ENCODE measurements at regions not wholly inside any gene's neighbourhood (a gene's known extent, or its start where the extent isn't known, plus 50 kb on each side); places are given as distances from the start of the nearest gene placed in this dataset.

DNA sequence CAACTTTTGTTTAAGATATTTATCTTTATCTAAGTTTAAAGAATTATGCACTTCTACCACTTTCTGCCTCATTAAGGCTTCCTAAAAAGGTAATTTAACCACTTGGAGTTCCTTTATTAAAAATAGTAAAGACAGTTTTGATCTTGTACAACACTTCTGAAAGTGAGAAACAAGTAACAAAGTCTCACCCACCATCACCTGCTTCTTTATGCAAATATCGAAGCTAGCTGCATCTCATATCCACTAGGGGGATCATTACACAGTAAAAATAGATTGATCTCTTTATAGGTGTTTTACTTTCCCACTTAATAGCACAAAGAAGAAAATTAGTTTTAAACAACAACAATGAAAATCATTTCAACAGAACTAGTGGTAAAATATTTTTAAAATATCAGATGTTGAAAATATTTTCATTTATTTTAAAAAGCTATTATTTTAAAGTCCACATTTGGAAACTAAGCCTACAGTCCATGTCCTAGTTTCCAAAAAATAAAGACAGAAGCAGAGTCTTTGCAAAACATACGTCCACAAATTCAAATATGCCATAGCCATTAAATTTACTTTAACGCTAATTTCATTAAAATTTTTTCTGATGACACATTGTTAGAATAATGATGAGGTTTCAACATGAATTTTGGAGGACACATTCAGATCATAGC is 160.0 kb upstream of the SOX5 start:
- Histone ChIP-seq H3K9me3 (ENCODE audit: control insufficient read depth, low read length) (no peaks in the 10 kb centered on the region), H3K27ac (ENCODE audit: low read length) (no peak overlapping the region), H3K27me3 (ENCODE audit: control insufficient read depth, insufficient read depth) (no peaks in the 10 kb centered on the region), H3K4me1 (ENCODE audit: control insufficient read depth, insufficient read depth, low read length) (no peaks in the 10 kb centered on the region), H3K4me3 (ENCODE audit: low read length) (no peak overlapping the region)
- DNase-seq, result no peak
- ATAC-seq, result no peak
- intact Hi-C loops (cut with DNase I), result loop anchor here in 1 of 4 donors (10.0 kb wide), 1 partner anchor 485 kb away; no protein-coding TSS in a partner anchor
- 60% methylated on average over 3 of the region's 3 CpGs for WGBS

DNA sequence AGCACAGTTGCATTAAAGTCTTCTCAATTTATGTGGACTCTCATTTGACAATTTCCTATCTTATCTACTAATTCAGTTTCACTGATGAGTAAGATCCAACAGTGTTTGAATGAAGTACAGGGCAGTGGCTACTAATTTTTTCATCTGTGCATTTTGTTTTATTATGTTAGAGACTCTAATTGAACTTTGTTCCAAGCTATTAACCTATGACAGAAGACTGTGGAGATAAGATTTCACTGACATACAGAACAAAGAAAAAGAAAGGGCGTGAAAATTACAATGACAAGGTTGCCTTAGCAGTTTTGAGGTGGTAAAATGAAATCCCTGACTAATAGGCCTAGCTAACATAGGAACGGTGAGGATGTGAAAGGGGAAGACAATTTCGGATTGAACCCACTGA is 153.2 kb upstream of the SOX5 start:
- no peak for DNase-seq
- no peaks in the 10 kb centered on the region for H3K9me3 ChIP-seq (ENCODE audit: control insufficient read depth, low read length)
- no peaks in the 10 kb centered on the region for H3K4me1 ChIP-seq (ENCODE audit: control insufficient read depth, insufficient read depth, low read length)
- intact Hi-C loops (cut with DNase I), result no loop called here
- H3K4me3 ChIP-seq (ENCODE audit: low read length), result no peak overlapping the region
- no peak overlapping the region for H3K27ac ChIP-seq (ENCODE audit: low read length)
- no peak for ATAC-seq
- WGBS, result 72% methylated on average over 3 of the region's 3 CpGs
- H3K27me3 ChIP-seq (ENCODE audit: control insufficient read depth, insufficient read depth), result no peaks in the 10 kb centered on the region

DNA sequence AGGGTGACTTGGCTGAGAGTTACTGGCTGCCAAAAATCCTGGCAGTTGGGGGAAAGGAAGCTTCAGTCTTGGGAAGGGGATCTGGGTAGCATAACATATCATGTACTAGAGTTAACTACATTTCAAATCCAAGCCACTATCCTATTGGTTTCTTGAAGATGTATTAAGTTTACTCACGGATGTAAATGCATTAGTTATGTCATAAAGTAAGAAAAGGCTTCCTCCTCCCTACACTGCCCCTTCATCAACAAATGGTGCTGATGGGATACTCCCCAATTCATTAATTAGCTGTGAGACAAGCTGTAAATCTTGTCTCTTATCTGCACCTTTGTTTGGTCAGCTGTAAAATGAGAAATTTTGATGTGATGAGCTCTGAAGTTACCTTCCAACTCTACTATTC is 150.1 kb upstream of the SOX5 start:
- Histone ChIP-seq H3K4me3 (ENCODE audit: low read length) (no peak overlapping the region), H3K4me1 (ENCODE audit: control insufficient read depth, insufficient read depth, low read length) (no peaks in the 10 kb centered on the region), H3K27me3 (ENCODE audit: control insufficient read depth, insufficient read depth) (no peaks in the 10 kb centered on the region), H3K27ac (ENCODE audit: low read length) (no peak overlapping the region), H3K9me3 (ENCODE audit: control insufficient read depth, low read length) (no peaks in the 10 kb centered on the region)
- ATAC-seq (no peak), DNase-seq (no peak)
- intact Hi-C loops (cut with DNase I), result no loop called here
- 79% methylated on average over 1 of the region's 1 CpG for WGBS

DNA sequence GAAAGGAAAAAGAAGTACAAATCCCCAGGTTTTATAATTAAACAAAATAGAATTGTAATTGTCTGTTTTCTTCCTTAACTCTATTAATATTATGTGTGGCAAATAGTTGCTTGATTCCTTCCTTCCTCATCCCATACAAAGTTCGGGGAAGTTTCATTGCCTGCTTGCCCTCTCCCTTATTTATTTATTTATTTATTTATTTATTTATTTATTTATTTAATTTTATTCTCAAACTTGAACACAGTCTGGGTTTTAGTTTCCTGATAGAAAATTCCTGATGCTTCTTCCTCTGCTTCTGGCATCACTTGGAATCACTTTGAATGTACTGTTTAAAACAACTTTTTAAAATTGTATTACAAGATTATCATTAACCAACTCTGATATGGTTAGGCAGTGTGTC is 145.8 kb upstream of the SOX5 start:
- no peak for DNase-seq
- intact Hi-C loops (cut with DNase I), result no loop called here
- H3K4me3 ChIP-seq (ENCODE audit: low read length), result no peak overlapping the region
- H3K4me1 ChIP-seq (ENCODE audit: control insufficient read depth, insufficient read depth, low read length), result no peaks in the 10 kb centered on the region
- no peak overlapping the region for H3K27ac ChIP-seq (ENCODE audit: low read length)
- 83% methylated on average over 1 of the region's 1 CpG for WGBS
- no peaks in the 10 kb centered on the region for H3K27me3 ChIP-seq (ENCODE audit: control insufficient read depth, insufficient read depth)
- H3K9me3 ChIP-seq (ENCODE audit: control insufficient read depth, low read length), result no peaks in the 10 kb centered on the region
- no peak for ATAC-seq

DNA sequence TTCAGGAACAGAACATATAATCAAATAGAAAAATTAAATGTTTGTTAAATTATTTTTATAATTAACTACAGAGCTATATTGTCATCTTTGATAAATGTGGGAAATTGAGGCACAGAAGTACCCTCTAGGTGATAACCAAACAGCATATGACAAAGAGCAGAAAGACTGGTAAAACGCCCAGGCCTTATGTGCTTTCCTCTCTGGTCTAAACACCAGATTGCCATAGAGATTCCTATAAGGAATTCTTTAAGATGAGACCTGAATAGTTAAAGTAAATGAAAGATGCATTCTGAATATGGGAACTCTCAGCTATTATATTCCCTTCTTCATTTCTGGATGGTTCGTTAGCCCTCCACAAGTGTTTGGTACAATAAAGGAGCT is 140.0 kb upstream of the SOX5 start:
- Histone ChIP-seq H3K27me3 (ENCODE audit: control insufficient read depth, insufficient read depth) (no peaks in the 10 kb centered on the region), H3K4me1 (ENCODE audit: control insufficient read depth, insufficient read depth, low read length) (no peaks in the 10 kb centered on the region), H3K9me3 (ENCODE audit: control insufficient read depth, low read length) (no peaks in the 10 kb centered on the region), H3K27ac (ENCODE audit: low read length) (no peak overlapping the region), H3K4me3 (ENCODE audit: low read length) (no peak overlapping the region)
- intact Hi-C loops (cut with DNase I), result no loop called here
- WGBS, result 84% methylated on average over 2 of the region's 2 CpGs
- no peak for ATAC-seq
- DNase-seq, result no peak

DNA sequence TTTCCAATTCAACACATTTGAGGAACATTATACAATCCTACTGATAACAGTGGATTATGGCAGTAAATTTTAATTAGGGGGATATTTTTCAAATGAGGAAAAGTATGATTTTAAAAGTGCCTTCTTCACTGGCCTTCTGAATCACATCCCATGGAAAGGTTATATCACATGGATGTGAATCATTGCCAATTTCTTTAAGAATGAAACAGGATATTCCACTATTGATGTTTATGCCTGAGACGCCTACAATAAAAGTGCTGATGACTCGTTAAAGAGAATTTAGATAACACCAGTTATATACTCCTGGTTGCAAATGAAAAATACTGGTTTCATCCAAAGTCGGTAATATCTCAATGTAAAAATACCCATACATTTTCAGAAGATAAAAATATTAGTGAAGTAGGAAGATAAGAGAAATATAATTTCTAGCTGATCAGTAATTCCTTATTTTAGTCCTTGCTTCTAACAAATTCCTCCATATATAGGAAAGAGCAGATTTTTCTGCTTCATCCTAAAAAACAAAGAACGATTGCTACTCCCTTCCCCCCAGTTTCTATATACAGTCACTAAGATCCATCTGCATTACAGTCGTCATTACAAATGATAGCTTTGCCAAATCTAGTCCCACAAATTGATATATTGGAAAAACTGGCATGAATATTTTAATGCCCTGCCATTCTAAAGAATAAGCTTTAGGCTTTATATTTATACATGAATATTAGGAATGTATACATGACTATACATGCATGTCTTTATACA is 139.5 kb upstream of the SOX5 start:
- Histone ChIP-seq H3K9me3 (ENCODE audit: control insufficient read depth, low read length) (no peaks in the 10 kb centered on the region), H3K27ac (ENCODE audit: low read length) (no peak overlapping the region), H3K27me3 (ENCODE audit: control insufficient read depth, insufficient read depth) (no peaks in the 10 kb centered on the region), H3K4me3 (ENCODE audit: low read length) (no peak overlapping the region), H3K4me1 (ENCODE audit: control insufficient read depth, insufficient read depth, low read length) (no peaks in the 10 kb centered on the region)
- ATAC-seq, result no peak
- DNase-seq, result no peak
- WGBS, result 79% methylated on average over 5 of the region's 5 CpGs
- intact Hi-C loops (cut with DNase I), result no loop called here

DNA sequence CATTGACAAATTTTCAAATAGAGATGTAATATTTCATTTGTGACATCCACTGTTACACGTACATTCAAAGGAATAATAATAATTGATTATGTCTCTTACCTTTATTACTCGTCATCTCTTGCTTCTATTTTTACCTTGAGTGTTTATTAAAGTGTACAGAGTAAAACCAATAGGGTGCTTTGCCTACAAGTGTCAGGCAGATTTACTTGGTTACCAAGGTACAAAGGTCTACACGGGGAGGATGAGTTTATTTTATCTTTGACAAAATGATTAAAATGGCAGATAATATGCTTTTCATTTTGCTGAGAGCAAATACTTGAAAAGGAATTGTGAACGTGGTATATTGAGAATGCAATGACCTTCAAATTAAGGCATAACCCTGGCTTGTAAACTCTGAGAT is 137.8 kb upstream of the SOX5 start:
- DNase-seq (no peak), ATAC-seq (no peak)
- Histone ChIP-seq H3K27ac (ENCODE audit: low read length) (no peak overlapping the region), H3K9me3 (ENCODE audit: control insufficient read depth, low read length) (no peaks in the 10 kb centered on the region), H3K4me1 (ENCODE audit: control insufficient read depth, insufficient read depth, low read length) (no peaks in the 10 kb centered on the region), H3K4me3 (ENCODE audit: low read length) (no peak overlapping the region), H3K27me3 (ENCODE audit: control insufficient read depth, insufficient read depth) (no peaks in the 10 kb centered on the region)
- intact Hi-C loops (cut with DNase I), result no loop called here
- 81% methylated on average over 4 of the region's 4 CpGs for WGBS

DNA sequence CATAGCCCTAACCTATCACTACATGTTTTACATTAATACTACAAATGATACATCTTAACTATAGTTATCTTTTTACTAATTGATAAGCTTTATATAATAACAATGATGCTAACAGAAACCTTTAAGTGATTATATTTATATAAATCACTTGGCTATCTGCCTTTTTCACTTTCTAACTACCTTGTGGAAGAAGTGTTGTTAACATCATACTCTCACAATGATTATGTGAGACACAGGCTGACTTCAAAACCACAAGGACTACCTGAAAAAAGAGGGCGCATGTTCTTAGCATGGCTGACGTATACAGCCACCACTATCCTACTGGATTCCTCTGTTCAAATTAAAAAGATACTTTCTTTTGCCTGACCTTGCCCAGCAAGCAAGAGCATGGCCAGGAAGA is 135.3 kb upstream of the SOX5 start:
- Histone ChIP-seq H3K27me3 (ENCODE audit: control insufficient read depth, insufficient read depth) (no peaks in the 10 kb centered on the region), H3K4me1 (ENCODE audit: control insufficient read depth, insufficient read depth, low read length) (no peaks in the 10 kb centered on the region), H3K9me3 (ENCODE audit: control insufficient read depth, low read length) (no peaks in the 10 kb centered on the region), H3K27ac (ENCODE audit: low read length) (no peak overlapping the region), H3K4me3 (ENCODE audit: low read length) (no peak overlapping the region)
- intact Hi-C loops (cut with DNase I), result no loop called here
- ATAC-seq (no peak), DNase-seq (no peak)
- WGBS, result 94% methylated on average over 2 of the region's 2 CpGs

DNA sequence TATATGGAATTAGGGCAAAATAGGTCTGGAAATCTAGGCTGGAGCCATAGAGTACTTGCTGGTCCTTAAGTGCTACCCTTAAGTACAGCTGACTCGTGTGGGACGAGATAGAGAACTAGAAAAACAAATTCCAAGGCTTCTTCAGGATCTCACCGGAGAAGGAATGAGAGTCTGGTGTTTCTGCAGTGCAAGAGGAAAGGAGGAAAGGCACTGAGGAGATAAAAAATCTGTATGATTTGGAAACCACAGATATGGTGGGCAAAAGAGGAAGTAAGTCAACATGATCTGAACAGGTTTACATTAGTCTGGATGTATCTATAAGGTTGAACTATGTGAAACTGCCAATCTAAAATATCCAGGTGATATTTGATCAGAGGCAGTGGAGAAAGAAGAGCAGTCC is 134.4 kb upstream of the SOX5 start:
- ATAC-seq (no peak), DNase-seq (no peak)
- intact Hi-C loops (cut with DNase I), result no loop called here
- no peak overlapping the region for H3K4me3 ChIP-seq (ENCODE audit: low read length)
- no peaks in the 10 kb centered on the region for H3K27me3 ChIP-seq (ENCODE audit: control insufficient read depth, insufficient read depth)
- no peaks in the 10 kb centered on the region for H3K9me3 ChIP-seq (ENCODE audit: control insufficient read depth, low read length)
- no peaks in the 10 kb centered on the region for H3K4me1 ChIP-seq (ENCODE audit: control insufficient read depth, insufficient read depth, low read length)
- no peak overlapping the region for H3K27ac ChIP-seq (ENCODE audit: low read length)
- 70% methylated on average over 3 of the region's 3 CpGs for WGBS

DNA sequence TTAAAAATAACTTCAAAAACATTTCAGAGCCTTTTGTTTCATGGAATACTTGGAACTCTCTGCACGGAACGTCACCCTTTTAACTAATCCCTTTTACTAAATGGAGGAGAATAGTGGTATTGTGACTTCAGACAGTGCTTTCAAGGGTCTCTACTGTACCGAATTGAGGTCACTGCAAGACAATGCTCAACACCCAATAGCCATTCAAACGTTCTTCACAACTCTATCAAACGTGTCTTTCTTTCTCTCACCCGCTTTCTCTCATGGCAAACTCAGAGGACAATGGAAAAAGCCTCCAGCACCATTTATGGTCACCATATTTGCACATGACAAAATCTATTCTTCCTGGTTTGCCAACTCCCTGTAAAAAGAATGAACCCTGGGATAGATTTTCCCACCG is 132.1 kb upstream of the SOX5 start:
- H3K27me3 ChIP-seq (ENCODE audit: control insufficient read depth, insufficient read depth), result no peaks in the 10 kb centered on the region
- H3K27ac ChIP-seq (ENCODE audit: low read length), result no peak overlapping the region
- H3K9me3 ChIP-seq (ENCODE audit: control insufficient read depth, low read length), result no peaks in the 10 kb centered on the region
- 78% methylated on average over 7 of the region's 7 CpGs for WGBS
- no peak overlapping the region for H3K4me3 ChIP-seq (ENCODE audit: low read length)
- DNase-seq (no peak), ATAC-seq (no peak)
- H3K4me1 ChIP-seq (ENCODE audit: control insufficient read depth, insufficient read depth, low read length), result no peaks in the 10 kb centered on the region
- intact Hi-C loops (cut with DNase I), result no loop called here

DNA sequence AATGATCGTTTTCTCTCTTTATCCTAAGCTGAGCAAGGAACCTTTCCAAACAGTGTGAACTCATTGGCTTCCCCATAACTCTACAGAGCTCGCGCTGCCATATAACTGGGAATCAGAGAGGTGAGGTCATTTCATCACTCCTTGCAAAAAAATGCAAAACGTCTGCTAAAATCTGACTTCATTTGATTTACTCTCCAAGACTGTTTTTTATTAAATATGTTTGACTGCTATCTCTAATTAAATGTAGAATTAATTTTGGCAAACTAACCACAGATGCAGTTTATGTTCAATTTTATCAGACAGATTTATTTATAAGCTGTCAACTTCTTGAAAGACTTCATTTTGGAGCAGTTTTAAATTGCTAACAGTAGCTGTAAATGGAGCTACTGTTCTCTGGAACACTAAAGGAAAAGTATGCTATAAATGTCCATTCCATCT is 131.6 kb upstream of the SOX5 start:
- no peaks in the 10 kb centered on the region for H3K27me3 ChIP-seq (ENCODE audit: control insufficient read depth, insufficient read depth)
- intact Hi-C loops (cut with DNase I), result no loop called here
- no peaks in the 10 kb centered on the region for H3K9me3 ChIP-seq (ENCODE audit: control insufficient read depth, low read length)
- WGBS, result 63% methylated on average over 4 of the region's 4 CpGs
- no peak for ATAC-seq
- no peak for DNase-seq
- H3K4me3 ChIP-seq (ENCODE audit: low read length), result no peak overlapping the region
- H3K27ac ChIP-seq (ENCODE audit: low read length), result no peak overlapping the region
- H3K4me1 ChIP-seq (ENCODE audit: control insufficient read depth, insufficient read depth, low read length), result no peaks in the 10 kb centered on the region

DNA sequence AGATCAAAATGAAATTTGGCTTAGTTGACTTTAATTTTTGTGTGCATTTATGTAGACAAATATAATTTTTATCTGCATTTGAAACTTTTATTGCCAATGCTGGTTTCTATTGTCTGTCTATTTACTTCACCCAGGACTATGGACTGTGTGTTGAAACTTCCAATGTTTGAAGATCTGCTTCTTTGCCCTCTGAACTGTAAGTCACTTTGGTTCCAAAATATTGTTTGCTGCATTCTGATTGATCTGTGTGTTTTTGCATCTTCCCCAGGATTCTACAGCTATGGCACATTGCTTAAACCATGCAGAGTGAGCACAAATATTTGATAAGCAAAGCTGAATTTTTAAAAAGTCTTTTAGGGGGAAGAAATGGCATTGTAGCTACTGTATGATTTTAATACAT is 131.0 kb upstream of the SOX5 start:
- ATAC-seq, result no peak
- intact Hi-C loops (cut with DNase I), result no loop called here
- H3K4me1 ChIP-seq (ENCODE audit: control insufficient read depth, insufficient read depth, low read length), result no peaks in the 10 kb centered on the region
- no peaks in the 10 kb centered on the region for H3K9me3 ChIP-seq (ENCODE audit: control insufficient read depth, low read length)
- H3K27ac ChIP-seq (ENCODE audit: low read length), result no peak overlapping the region
- no peak overlapping the region for H3K4me3 ChIP-seq (ENCODE audit: low read length)
- no peaks in the 10 kb centered on the region for H3K27me3 ChIP-seq (ENCODE audit: control insufficient read depth, insufficient read depth)
- DNase-seq, result no peak
